ENCODE measurements at regions not wholly inside any gene's neighbourhood (a gene's known extent, or its start where the extent isn't known, plus 50 kb on each side); places are given as distances from the start of the nearest gene placed in this dataset.
A peak's percentile ranks its signal among the peaks of the same experiment; 100 is the strongest.
"Not testable (repeated sequence)": the region's sequence is repeated elsewhere in the genome, so short reads cannot be mapped to it uniquely, and the experiment has no call there.

DNA sequence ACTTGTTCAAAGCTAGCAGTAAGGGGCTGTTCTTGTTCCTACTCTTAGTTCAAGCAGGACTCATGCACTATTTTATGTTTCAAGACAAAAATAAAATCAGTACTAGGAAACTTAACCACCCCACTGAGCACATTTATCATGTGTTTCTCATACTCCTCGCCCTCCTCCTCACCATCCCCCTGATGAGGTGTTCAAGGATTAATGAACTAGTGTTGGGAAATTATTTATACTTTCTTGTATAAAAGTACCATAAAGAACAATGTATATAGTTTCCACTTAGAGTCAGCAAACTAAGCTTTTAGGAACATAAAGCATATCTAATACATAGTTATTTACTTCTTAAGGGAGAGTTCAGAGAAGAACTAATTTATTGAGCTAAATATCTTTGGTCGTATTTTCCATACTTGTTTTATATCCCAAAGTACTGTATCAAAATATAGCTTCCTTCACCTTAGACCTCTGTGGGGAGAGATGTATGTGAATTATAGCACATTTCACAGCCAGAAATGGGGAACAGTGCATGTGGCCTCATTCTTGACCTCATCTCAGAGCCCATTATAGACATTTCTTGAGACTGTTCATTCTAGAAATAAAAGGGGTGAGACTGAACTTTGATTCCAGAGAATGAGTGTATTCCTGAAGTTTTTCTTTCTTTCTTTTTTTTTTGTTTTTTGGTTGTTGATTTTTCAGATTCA is 326.5 kb upstream of the MAP3K7 start:
- no peak for DNase-seq (ENCODE audit: low read depth)

- no peak for DNase-seq (ENCODE audit: low read depth)
Observed at GRCh38 chr6:90911642-90912041, 324.8 kb upstream of the MAP3K7 start.

DNA sequence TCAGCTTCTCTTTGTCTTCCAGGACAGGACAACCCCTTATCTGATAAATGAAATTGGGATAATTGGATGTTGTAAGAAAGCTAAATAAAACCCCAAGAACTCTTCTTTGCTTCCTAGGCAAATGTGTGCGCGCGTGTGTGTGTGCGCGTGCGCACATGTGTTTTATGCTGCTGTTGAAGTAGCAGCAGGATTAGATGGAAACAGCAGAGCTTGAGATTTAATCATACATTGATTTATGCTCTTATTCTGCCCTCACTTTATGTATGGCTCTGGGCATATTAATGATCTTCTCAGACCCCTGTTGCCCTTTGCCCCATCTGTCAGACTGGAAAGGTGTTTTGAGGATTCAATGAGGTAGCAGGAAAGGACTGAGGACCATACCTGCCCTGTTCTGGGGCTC is 324.0 kb upstream of the MAP3K7 start:
- no peak for DNase-seq (ENCODE audit: low read depth)

GRCh38 chr6:90907931-90908655 is 321.2 kb upstream of the MAP3K7 start:
- no peak for DNase-seq (ENCODE audit: low read depth)

- DNase-seq (ENCODE audit: low read depth): no peak
Observed at GRCh38 chr6:90905351-90905750, 318.5 kb upstream of the MAP3K7 start.

GRCh38 chr6:90900034-90900433 is 313.2 kb upstream of the MAP3K7 start:
- DNase-seq (ENCODE audit: low read depth): no peak

DNA sequence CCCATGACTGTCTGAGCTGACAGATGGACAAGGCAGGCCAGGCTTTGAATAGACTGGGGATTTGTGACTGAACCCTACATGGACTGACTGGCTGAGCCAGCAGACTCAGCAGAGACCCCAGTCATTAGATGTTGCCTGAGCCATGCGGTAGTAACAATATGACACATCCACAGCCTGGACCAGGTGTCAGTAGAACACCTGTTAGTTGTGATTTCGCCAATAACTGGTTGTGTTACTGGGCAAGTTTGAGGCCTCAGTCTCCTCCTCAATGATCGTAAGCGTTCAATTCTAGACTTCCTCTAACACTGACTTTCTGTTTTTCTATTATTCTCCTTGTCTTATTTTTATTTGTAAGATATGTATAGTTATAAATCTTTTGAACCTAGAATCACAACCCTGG is 311.9 kb upstream of the MAP3K7 start:
- DNase-seq (ENCODE audit: low read depth): no peak

DNA sequence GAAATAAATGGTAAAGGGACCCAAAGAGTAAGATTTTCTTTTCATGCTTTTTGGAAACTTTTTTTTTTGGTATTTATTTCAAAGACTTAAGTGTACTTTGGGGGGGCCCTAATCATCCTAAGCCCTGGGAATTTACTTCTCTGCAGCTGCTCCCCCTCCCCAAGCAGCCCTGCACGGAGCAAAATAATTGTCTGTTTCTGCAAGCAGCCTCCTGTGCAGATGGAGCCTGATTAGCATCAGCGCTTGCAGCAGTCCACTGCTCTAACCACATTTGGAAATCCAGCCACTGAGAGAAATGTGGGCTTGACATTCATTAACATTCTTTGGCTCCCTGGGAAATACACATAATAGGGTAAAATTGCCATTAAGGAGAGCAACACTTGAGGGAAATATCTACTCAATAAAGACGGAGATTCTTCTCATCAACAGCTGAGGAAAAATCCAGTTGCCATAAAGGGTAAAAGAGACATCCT is 309.2 kb upstream of the MAP3K7 start:
- no peak for DNase-seq (ENCODE audit: low read depth)

GRCh38 chr6:90895299-90896074 is 308.6 kb upstream of the MAP3K7 start:
- DNase-seq (ENCODE audit: low read depth): no peak

GRCh38 chr6:90894285-90895130 is 307.6 kb upstream of the MAP3K7 start:
- no peak for DNase-seq (ENCODE audit: low read depth)

- no peak for DNase-seq (ENCODE audit: low read depth)
Observed at GRCh38 chr6:90893400-90893799, 306.5 kb upstream of the MAP3K7 start.

DNA sequence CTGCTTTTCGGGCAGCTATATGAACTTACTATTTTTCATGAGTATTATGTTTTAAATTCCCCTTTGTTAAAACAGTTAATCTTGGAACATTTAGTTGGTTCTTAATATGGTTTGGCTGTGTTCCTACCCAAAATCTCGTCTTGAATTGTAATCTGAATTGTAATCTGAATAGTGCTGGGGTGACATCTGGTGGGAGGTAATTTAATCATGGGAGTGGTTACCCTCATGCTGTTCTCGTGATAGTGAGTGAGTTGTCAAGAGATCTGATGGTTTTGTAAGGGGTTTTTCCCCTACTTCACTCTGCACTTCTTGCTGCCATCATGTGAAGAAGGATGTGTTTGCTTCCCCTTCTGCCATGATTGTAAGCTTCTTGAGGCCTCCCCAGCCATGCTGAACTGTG is 305.4 kb upstream of the MAP3K7 start:
- DNase-seq (ENCODE audit: low read depth): no peak

- DNase-seq (ENCODE audit: low read depth): no peak
Observed at GRCh38 chr6:90891355-90891754, 304.5 kb upstream of the MAP3K7 start.

- DNase-seq (ENCODE audit: low read depth): no peak
Observed at GRCh38 chr6:90890683-90891330, 303.9 kb upstream of the MAP3K7 start.

DNA sequence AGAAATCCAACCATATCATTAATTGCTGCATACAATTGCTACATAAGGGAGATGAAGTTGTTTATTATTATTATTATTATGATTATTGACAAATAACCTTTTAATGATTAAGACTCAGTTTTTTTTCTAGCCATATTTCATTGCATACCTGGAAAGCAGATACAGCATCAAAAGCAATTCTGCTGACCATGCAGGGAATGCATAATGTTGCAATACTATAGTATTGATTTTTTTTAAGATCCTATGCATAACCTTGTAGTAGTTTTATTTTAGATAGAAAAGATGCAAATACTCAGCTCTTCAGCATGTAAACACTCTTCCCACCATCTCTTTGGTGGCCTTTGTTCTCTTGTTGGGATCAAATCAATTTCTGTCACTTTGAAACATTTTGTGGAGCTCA is 300.9 kb upstream of the MAP3K7 start:
- no peak for DNase-seq (ENCODE audit: low read depth)

DNA sequence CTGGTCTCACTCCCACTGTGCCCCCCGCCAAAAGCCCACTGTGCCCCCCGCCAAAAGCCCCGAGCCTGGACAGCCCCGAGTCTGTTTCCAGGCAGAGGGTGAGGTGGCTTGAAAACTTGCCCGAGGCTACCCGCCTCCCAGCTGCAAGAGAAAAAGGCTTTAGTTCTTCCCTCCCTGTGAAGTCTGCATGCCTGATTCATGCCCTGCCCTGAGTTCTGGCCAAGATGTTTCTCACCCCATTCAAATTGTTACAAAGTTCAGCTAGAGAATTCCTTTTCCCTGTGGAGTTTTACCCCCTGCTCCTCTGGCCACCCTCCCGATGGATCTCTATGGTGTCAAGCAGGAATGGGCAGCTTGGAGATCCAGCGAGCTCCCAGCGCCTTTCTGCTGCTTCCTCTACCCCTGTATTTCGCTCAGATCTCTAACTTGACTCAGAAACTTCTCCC is 298.8 kb upstream of the MAP3K7 start:
- no peak for DNase-seq (ENCODE audit: low read depth)

GRCh38 chr6:90885137-90885536 is 298.3 kb upstream of the MAP3K7 start:
- not testable (repeated sequence) for DNase-seq (ENCODE audit: low read depth)

DNA sequence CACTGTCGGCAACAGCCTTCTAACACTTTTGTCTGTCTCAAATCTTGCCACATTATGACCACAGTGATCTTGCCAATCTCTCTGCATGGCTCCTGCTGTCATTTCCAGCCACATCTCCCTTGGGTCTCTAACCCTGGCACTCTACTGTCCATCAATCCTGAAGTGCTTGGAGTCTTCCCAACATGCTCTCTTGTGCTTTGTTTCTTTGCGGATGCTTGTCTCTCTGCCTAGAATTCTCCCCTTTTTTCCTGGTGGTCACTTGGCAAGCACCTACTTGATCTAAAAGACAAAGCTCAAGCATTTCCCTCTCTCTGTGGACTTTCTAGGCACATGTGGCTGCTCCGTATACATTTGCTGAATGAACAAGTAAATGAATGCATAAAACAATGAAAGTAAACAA is 290.7 kb upstream of the MAP3K7 start:
- no peak for DNase-seq (ENCODE audit: low read depth)

DNA sequence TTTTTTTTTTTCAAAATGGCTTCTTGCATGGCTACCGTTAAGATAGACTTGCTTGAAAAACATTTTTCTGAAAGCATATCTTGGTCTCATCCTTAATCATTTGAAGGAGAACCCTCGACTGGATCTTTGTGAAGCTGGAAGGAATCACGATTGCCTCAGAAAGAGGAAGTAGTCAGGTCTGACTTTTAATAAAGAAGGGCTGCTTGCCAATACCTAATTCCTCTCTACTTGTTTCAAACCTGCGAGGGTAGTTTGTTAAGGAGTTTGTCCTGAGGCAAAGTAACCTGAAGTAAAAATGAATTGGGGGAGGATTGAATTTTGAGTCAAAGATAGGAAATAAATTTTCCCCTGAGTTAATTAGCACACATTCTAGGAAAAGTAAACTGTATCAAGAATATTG is 288.1 kb upstream of the MAP3K7 start:
- no peak for DNase-seq (ENCODE audit: low read depth)

DNA sequence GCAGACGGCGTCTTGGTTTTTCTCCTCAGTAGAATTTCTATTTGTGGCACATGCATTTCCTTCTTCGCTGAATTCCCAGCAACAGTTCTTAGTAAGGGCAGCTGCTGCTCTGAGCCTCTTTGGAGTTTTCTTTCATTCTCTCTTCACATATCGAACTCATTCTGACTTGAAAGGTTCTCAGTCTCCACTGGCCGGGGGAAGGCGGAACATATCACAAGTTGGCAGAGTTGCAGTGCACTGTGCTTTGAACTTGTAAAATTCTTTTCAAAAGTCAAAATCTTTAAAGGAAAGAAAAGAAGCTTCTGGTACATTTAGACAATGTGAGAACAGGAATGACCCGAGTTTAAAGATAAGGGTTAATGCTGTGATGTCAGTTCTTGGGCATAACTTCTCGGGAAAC is 286.1 kb upstream of the MAP3K7 start:
- no peak for DNase-seq (ENCODE audit: low read depth)

DNA sequence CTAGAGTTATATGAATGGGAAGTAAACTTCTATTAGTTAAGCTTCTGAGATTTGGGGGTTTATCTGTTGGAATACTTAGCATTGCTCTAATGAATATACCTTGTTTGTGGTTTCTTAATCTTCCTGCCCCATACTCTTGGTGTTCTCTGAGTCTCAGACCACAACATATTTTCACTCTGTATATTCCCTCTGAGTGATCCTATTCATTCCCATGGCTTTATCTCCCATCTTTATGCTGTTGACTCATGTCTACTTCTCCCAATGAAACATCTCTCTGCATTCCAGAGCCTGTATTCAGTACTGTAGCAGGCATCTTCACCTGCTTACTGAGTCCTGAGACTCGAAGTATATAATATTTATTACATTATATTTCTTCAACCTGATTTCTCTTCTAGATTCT is 283.7 kb upstream of the MAP3K7 start:
- peak; percentile 24 for DNase-seq (ENCODE audit: low read depth)

Data from HS-5 (cell line).